GM18498 (cell line): ENCODE measurements at regions not wholly inside any gene's neighbourhood (a gene's known extent, or its start where the extent isn't known, plus 50 kb on each side); places are given as distances from the start of the nearest gene placed in this dataset.
"Not testable (repeated sequence)": the region's sequence is repeated elsewhere in the genome, so short reads cannot be mapped to it uniquely, and the experiment has no call there.

Source experiments
- ATAC-seq: cut with Tn5 transposase; IDR thresholded peaks from one replicate; pipeline ENCODE4 v1.9.1; 2021; ENCODE audit warnings: mild to moderate bottlenecking, moderate library complexity; ENCODE audit not compliant: unreplicated experiment

- no peak for ATAC-seq
These were observed 94.6 kb upstream of the FAM204A start for GRCh38 chr10:118436742-118437141.

DNA sequence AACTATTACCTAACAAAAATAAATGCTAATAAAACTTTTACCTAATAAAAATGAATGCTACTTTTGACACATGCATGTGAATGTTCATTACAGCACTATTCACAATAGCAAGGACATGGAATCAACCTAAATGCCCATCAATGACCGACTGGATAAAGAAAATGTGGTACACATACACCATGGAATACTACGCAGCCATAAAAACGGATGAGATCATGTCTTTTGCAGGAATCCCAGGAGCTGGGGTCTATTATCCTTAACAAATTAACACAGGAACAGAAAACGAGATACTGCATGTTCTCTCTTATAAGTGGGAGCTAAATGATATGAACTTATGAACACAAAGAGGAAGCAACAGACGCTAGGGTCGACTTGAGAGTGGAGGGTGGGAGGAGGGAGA lies 88.1 kb upstream of the FAM204A start:
- ATAC-seq, result no peak

DNA sequence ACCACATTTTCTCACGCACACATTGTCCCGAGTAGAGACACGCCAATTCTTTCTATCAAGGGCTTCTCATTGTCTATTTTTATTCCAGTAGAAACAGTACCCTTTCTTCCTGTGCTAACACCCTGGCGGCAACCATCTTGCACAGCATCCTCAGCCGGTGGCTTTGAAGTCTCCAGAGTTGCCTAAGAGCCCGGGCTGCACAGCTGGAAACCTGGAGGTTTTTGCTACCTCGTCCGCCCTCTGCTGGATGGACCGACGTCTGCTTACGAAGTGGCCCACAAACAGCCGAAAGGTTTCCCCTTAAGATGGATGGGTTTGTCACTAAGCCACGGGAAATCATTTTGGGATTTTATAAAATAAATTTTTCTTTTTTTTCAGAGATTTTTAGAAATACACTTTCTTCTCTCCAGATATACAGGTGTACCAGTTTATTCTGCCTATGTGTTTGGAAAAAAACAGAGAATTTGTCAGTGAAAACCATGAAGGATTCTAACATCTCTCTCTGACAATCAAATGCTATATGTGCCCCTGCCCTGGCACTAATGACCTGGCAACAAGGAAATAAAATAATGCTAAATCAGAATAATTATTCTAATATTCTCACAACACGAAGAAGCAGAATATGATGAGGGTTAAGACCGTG lies 81.8 kb upstream of the FAM204A start:
- ATAC-seq, result peak; percentile 95

DNA sequence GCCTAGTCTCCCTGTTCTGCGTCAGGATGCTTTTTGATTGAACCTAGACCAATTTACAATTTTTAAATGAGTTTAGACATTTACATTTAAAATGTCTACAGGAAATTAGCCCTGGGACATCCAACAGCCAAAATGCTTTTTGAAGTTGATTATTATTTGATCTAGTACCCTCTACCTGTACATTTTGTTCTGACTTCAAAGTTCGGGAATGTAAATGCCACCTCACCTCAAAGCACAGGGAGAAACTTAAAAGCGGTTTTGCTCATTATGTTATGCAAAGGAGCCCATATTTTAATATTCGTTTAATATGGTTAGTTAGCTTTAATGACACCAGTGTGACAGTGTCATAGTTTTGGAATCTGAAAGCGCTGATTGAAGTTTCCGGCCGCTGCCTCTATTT lies 80.1 kb upstream of the FAM204A start:
- ATAC-seq, result no peak

- not testable (repeated sequence) for ATAC-seq
These were observed 77.9 kb upstream of the FAM204A start for GRCh38 chr10:118420049-118420448.

DNA sequence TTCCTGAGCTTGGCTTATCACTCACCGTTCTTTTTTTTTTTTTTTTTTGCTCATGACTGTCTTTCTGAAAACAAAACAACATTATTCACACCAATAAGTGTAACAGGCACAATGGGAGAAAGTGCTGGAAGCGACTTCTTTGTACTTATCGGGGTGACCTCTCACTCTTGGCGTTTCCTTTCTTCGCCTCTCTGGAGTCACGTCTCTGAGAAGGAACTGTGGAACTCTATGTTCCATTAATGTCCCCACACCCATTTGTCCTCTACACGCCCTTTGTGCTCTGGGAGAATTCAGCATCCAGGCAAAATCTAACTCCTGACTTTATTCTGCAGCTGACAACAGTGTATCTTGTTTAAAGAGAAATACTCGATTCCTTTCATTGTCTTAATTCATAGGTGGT lies 70.8 kb upstream of the FAM204A start:
- ATAC-seq, result no peak

GRCh38 chr10:118412132-118412760 lies 70.1 kb upstream of the FAM204A start:
- ATAC-seq, result no peak

DNA sequence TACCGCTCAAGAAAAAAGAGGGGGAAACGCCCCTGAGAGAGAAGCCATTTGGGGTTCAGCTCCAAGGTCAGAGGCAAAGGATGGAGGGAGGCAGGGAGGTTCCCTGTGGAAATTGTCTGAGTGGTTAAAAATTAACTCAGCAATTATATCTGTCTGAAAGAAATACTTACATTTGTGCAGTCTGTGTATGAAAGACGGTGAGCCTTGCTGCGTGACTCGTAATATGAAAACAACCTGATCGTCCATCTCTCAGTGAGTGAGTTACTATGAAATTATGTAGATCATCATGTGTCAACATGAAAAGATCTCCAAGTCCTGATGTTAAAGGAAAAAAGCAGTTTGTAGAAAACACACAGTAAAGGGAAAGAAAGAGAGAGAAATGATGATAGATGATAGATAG lies 67.2 kb upstream of the FAM204A start:
- ATAC-seq, result no peak

DNA sequence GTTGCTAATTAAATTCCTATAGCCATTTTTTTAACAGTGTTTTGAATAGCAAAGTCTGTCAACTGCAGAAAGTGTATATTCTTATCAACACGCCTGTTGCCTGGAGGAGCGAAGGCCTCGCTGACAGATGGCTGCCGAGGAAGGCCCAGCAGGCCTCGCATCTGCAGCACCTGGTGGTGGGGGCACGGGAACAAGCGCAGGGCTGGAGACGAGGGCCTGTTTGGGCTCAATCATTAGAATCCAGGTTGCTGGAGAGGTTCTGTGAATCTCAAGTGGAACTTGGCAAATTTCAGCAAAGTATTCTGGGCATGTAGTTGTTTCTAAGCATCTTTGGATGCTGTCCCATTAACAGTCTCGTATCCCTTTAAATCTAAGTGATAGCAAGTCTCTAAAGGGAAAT lies 66.1 kb upstream of the FAM204A start:
- ATAC-seq, result no peak

- ATAC-seq, result no peak
These were observed 65.7 kb upstream of the FAM204A start for GRCh38 chr10:118407777-118408176.

DNA sequence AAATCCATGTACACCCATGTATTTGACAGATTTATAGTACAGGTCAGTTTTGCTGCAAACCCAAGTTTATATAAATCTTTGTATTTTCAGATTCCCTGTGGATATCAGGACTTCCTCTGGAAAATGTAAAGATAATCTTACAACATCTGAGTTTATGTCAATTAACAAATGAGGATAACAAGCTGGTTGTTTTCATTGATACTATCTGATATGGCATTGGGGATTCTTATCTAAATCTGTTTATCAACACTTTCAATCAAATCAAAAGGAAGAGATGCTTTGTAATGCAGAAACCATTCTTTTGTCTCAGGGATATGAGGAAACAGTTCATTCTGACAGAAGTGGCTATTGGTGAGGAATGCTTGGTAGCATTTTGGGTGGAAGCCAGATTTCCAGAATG lies 64.9 kb upstream of the FAM204A start:
- ATAC-seq, result no peak

GRCh38 chr10:118405928-118406327 lies 63.8 kb upstream of the FAM204A start:
- no peak for ATAC-seq

DNA sequence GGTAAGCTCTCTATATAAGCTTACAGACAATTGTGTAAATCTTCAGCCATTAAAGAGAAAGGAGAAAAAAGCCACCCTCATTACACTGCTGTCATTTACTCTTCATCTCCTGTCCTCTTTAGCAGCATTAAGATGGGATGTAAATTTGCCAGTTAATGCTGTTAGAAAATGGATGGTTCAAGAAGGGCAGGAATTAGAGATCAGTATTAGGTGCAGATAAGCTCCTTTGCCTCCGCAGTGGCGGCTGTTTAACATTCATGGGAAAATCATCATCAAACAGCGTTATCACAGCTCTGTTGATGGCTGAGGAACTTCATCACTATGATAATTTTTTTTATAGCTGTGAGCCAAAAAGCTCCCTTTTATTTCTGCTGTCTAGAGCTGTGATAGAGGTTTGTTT lies 61.8 kb upstream of the FAM204A start:
- ATAC-seq, result no peak

- ATAC-seq, result no peak
These were observed 59.6 kb upstream of the FAM204A start for GRCh38 chr10:118401708-118402193.

- ATAC-seq, result no peak
These were observed 55.3 kb upstream of the FAM204A start for GRCh38 chr10:118397391-118397790.

DNA sequence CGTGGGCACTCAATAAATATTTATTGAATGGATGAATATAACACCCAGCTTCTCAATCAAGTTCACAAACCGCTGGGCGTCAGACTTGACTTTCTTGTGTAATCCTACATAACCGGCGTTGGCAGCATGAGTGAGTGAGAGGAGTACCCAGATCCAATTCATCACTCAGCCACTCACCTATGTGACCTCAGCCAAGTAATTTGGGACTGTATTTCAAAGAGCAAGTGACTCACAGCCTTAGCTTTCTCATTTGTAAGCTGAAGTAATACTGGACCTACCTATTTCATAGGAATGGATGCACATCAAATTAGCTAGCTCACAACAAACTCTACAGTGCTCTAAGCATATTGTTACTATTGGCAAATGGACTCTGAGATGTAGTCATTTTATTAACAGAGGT lies 53.8 kb upstream of the FAM204A start:
- ATAC-seq, result no peak

DNA sequence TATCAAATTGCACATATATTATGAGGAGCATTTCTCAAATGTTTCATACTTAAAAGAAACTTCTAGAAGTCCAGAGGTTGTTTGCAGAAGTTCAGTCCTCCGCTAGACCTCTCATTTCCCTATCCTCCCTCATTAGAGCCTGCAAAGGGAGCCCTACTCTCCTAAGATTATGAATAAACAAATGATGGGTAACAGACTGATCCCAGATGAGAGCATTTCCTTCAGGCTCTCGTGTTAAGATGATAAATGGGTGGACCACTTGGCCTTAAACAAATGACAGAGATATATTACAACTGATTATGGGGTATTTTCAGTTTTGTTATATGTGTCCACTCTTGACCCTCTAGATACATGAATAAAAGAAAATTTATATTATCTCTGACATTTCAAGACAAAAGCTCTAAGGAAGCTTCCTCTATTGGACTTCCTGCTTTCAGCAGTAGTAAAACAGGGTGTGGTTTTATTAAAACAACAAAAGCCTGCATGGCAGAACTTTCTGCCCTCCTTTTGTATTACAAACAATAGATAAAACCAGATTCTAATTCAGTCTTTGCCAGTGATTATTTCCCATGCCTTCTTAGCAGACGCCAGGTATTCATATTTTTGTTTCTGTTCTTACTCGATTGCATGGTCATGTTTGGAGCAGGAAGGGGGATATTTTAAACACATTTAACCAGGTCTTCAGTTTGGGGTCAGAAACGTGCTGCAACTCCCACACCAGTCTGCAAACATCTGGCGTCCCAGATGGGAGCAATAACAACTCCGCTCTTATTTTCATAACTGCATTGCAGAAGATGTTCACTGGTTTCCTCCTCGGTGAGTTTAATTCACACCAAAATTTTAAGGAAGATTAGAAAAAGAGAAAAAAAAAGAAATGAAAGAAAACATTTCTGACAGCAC lies 52.4 kb upstream of the FAM204A start:
- no peak for ATAC-seq

- ATAC-seq, result no peak
These were observed 50.6 kb upstream of the FAM204A start for GRCh38 chr10:118392761-118393160.
